Brain microvascular endothelial cell (primary cell): ENCODE measurements at regions not wholly inside any gene's neighbourhood (a gene's known extent, or its start where the extent isn't known, plus 50 kb on each side); places are given as distances from the start of the nearest gene placed in this dataset.
A peak's percentile ranks its signal among the peaks of the same experiment; 100 is the strongest.
"Not testable (repeated sequence)": the region's sequence is repeated elsewhere in the genome, so short reads cannot be mapped to it uniquely, and the experiment has no call there.

Experiments
- DNase-seq: peaks from one replicate; pipeline ENCODE4 v3.0.0-alpha.2; 2020
- H3K27ac ChIP-seq: fragments of 250-450 bp; sonication (Bioruptor Pico); 2 replicates; pipeline ENCODE4 v1.5.1; 2020; ENCODE audit warnings: mild to moderate bottlenecking, moderate library complexity
- H3K27me3 ChIP-seq: fragments of 250-450 bp; sonication (Bioruptor Pico); replicated peaks from 2 replicates; pipeline ENCODE4 v1.5.1; 2020; ENCODE audit warnings: mild to moderate bottlenecking
- H3K36me3 ChIP-seq: fragments of 250-450 bp; sonication (Bioruptor Pico); replicated peaks from 2 replicates; pipeline ENCODE4 v1.5.1; 2020; ENCODE audit warnings: mild to moderate bottlenecking
- H3K4me3 ChIP-seq: 2 replicates; pipeline ENCODE4 v1.5.1; 2011; ENCODE audit warnings: low read depth, mild to moderate bottlenecking, control low read depth, low read length, moderate library complexity
- in situ Hi-C: cut with HindIII; loops from 2 replicates; pipeline ENCODE4 v1.10.0; 2017; ENCODE audit warnings: low sequenced_read_pairs, low pct_ligation_motif_present
- TF ChIP-seq, protein P1 (sequence below): IDR thresholded peaks from 2 replicates; pipeline ENCODE4 v1.5.1; 2011; ENCODE audit warnings: low read depth, mild to moderate bottlenecking, moderate library complexity, low read length, control low read depth, inconsistent platforms; ENCODE audit errors: missing control alignments

DNA sequence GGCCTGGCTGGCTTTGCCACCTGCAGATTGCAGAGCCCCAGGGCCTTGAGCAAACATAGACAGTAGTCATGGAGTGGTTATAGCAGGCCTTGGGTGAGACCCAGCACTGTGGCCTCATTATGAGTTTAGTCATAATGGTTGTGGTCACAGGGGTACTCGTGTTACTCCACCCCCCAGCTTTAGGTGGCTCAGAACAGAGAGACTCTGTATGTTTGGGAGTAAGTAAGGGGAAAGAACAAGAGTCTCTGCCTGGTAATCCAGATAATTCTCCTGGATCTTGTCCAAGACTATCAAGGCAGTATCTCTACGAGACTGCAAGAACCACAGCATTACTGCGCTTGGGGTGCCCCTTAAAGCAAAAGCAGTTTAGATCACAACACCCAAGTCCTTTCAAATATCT is 62.3 kb upstream of the SCRG1 start:
- TF ChIP-seq, protein P1, sequence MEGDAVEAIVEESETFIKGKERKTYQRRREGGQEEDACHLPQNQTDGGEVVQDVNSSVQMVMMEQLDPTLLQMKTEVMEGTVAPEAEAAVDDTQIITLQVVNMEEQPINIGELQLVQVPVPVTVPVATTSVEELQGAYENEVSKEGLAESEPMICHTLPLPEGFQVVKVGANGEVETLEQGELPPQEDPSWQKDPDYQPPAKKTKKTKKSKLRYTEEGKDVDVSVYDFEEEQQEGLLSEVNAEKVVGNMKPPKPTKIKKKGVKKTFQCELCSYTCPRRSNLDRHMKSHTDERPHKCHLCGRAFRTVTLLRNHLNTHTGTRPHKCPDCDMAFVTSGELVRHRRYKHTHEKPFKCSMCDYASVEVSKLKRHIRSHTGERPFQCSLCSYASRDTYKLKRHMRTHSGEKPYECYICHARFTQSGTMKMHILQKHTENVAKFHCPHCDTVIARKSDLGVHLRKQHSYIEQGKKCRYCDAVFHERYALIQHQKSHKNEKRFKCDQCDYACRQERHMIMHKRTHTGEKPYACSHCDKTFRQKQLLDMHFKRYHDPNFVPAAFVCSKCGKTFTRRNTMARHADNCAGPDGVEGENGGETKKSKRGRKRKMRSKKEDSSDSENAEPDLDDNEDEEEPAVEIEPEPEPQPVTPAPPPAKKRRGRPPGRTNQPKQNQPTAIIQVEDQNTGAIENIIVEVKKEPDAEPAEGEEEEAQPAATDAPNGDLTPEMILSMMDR: no peak
- no peaks in the 10 kb centered on the region for H3K27me3 ChIP-seq
- no peaks in the 10 kb centered on the region for H3K36me3 ChIP-seq
- DNase-seq: no peak
- no peak overlapping the region for H3K4me3 ChIP-seq
- in situ Hi-C loops: no loop called here
- no peak overlapping the region for H3K27ac ChIP-seq

DNA sequence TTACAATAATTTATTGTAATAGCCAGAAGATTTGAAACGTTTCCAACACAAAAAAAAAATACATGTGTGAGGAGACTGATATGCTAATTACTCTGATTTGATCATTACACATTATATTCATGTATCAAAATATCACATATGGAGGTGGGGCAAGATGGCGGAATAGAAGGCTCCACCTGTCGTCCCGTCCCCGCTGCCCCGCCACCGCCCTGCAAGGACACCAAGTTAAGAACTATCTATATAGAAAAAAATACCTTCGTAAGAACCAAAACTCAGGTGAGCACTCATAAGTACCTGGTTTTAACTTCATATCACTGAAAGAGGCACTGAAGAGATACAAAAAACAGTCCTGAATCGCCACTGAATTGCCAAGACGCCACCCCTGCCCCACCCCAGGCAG is 60.9 kb upstream of the SCRG1 start:
- in situ Hi-C loops: no loop called here
- H3K4me3 ChIP-seq: no peak overlapping the region
- no peak for DNase-seq
- no peaks in the 10 kb centered on the region for H3K36me3 ChIP-seq
- TF ChIP-seq, protein P1: no peak
- H3K27ac ChIP-seq: no peak overlapping the region
- H3K27me3 ChIP-seq: no peaks in the 10 kb centered on the region

DNA sequence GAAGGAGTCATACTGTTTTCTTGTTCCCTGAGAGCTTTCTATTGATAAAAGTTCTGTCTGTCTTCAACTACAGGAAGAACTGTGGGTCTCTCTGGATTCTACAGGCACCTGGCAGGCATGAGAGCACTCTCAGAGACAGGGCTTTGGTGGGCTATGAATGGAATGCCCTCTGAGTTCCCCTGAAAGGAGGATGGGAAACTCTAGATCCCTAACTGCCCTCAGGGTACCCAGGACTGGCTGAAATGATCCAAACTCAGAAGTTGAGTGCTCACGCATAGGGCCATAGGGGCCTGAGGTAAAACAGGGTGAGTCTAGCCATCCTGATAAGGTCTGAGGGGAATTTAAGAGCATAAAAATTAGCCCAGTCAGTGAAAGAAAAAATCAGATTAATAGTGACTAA is 59.0 kb upstream of the SCRG1 start:
- in situ Hi-C loops: no loop called here
- Histone ChIP-seq H3K4me3 (no peak overlapping the region), H3K27ac (no peak overlapping the region), H3K27me3 (no peaks in the 10 kb centered on the region), H3K36me3 (no peaks in the 10 kb centered on the region)
- DNase-seq: no peak
- TF ChIP-seq, protein P1: no peak

DNA sequence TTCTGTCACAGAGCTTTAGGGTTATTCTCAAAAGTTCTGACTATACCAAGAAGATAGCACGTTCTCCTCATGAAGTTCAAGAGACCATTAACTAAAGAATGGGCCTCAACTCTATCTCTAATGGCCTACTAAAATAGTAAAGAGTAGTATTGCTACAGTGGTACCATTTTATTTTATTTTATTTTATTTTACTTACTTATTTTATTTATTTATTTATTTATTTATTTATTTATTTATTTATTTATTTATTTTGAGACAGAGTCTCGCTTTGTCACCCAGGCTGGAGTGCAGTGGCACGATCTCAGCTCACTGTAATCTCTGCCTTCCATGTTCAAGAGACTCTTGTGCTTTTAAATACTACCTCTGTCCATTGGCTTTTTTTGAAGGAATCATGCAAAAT is 52.5 kb upstream of the SCRG1 start:
- H3K27me3 ChIP-seq, H3K4me3 ChIP-seq, in situ Hi-C loops, H3K27ac ChIP-seq, DNase-seq, H3K36me3 ChIP-seq: not testable (repeated sequence)

DNA sequence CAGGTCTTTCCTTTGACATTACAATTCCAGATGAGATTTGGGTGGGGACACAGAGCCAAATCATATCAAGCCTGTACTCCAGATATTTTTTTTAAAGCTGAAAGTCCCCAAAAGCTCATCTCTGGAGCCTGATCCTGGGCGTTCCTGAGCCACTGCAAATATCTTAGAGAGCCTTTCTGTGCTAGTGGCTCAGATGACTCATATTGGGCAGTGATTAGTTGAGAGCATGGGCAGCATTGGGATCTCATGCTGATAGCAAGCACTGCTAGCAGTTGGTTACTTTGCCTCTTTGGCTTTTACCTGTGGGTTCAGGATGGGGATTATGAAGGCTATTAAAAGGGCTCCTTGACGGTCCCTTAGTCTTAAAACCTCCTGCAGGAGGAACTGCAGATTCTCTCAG is 51.4 kb upstream of the SCRG1 start:
- in situ Hi-C loops: no loop called here
- no peaks in the 10 kb centered on the region for H3K27me3 ChIP-seq
- H3K4me3 ChIP-seq: no peak overlapping the region
- TF ChIP-seq, protein P1: no peak
- H3K27ac ChIP-seq: no peak overlapping the region
- DNase-seq: peak; percentile 6
- no peaks in the 10 kb centered on the region for H3K36me3 ChIP-seq

DNA sequence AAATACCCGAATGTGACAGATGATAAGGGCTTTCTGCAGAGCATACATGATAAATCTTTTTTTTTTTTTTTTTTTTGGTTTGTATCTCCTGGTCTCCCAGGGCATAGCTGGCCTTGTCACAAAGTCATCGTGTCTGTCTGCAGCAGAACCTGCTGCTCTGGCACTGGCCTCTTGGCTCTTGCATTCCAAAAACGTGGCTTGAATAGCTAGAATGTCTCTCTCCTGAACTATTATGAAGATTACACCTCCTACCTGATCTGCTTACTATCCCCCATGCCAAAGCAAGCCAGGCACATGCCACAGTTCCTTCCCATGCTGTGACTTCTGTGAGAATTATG is 50.4 kb upstream of the SCRG1 start:
- H3K27ac ChIP-seq: no peak overlapping the region
- TF ChIP-seq, protein P1: no peak
- no peak for DNase-seq
- in situ Hi-C loops: no loop called here
- no peaks in the 10 kb centered on the region for H3K27me3 ChIP-seq
- H3K36me3 ChIP-seq: no peaks in the 10 kb centered on the region
- no peak overlapping the region for H3K4me3 ChIP-seq
